ENCODE measurements at regions not wholly inside any gene's neighbourhood (a gene's known extent, or its start where the extent isn't known, plus 50 kb on each side); places are given as distances from the start of the nearest gene placed in this dataset.

- Histone ChIP-seq H3K9me3 (no peaks in the 10 kb centered on the region), H3K27ac (no peak overlapping the region), H3K36me3 (no peaks in the 10 kb centered on the region), H3K4me3 (no peak overlapping the region), H3K4me1 (no peaks in the 10 kb centered on the region), H3K27me3 (no peaks in the 10 kb centered on the region)
- no peak for DNase-seq
- intact Hi-C loops (cut with DNase I), result no loop called here
- TF ChIP-seq, protein P1, sequence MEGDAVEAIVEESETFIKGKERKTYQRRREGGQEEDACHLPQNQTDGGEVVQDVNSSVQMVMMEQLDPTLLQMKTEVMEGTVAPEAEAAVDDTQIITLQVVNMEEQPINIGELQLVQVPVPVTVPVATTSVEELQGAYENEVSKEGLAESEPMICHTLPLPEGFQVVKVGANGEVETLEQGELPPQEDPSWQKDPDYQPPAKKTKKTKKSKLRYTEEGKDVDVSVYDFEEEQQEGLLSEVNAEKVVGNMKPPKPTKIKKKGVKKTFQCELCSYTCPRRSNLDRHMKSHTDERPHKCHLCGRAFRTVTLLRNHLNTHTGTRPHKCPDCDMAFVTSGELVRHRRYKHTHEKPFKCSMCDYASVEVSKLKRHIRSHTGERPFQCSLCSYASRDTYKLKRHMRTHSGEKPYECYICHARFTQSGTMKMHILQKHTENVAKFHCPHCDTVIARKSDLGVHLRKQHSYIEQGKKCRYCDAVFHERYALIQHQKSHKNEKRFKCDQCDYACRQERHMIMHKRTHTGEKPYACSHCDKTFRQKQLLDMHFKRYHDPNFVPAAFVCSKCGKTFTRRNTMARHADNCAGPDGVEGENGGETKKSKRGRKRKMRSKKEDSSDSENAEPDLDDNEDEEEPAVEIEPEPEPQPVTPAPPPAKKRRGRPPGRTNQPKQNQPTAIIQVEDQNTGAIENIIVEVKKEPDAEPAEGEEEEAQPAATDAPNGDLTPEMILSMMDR (IDR thresholded peaks at IDR 0.05), result no peak
- no peak for TF ChIP-seq POLR2A (IDR thresholded peaks at IDR 0.05)
- WGBS, 2 donors, result 43 to 72% methylated on average over 2 of the region's 2 CpGs
Measured at GRCh38 chr13:65054277-65054676, 2175.9 kb downstream of the PCDH9 start.

- Histone ChIP-seq H3K4me3 (no peak overlapping the region), H3K27ac (no peak overlapping the region), H3K4me1 (no peaks in the 10 kb centered on the region), H3K36me3 (no peaks in the 10 kb centered on the region), H3K27me3 (no peaks in the 10 kb centered on the region), H3K9me3 (peaks cover 0 to 3% (median 0%) of the 10 kb centered on the region in 3 donors)
- 74 to 88% methylated on average over 1 of the region's 1 CpG for WGBS, 2 donors
- DNase-seq, result no peak
- no peak for TF ChIP-seq POLR2A (IDR thresholded peaks at IDR 0.05)
- TF ChIP-seq, protein P1 (IDR thresholded peaks at IDR 0.05), result no peak
- intact Hi-C loops (cut with DNase I), result no loop called here
Measured at GRCh38 chr13:65036999-65037398, 2193.1 kb downstream of the PCDH9 start.

GRCh38 chr13:65035302-65035701 lies 2194.8 kb downstream of the PCDH9 start:
- DNase-seq, result no peak
- no peaks in the 10 kb centered on the region for H3K4me1 ChIP-seq
- H3K27me3 ChIP-seq, result no peaks in the 10 kb centered on the region
- intact Hi-C loops (cut with DNase I), result no loop called here
- peaks cover 0 to 3% (median 0%) of the 10 kb centered on the region in 3 donors for H3K9me3 ChIP-seq
- no peaks in the 10 kb centered on the region for H3K36me3 ChIP-seq
- no peak overlapping the region for H3K4me3 ChIP-seq
- no peak overlapping the region for H3K27ac ChIP-seq
- TF ChIP-seq, protein P1 (IDR thresholded peaks at IDR 0.05), result no peak
- TF ChIP-seq POLR2A (IDR thresholded peaks at IDR 0.05), result no peak

DNA sequence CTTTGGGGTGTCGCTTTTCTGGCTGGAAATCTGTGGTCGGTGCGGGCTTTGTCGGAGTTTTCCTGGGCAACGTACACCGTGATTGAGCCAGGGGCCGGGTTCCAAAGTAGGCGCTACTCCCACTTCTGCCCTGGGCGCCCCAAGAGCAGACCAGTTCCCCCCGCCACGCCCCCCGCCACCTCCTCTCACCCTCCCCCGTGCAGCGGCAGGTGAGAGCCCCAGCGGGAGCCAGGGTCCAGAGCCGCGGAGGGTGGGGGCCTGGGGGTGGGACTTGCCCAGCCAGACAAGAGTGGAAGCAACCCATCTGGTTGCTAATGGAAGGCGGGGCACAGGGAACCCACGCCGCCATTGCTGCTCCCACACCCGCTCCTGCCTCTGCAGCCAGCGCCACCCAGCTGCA lies 2195.9 kb downstream of the PCDH9 start:
- Histone ChIP-seq H3K4me1 (no peaks in the 10 kb centered on the region), H3K27me3 (no peaks in the 10 kb centered on the region), H3K4me3 (no peak overlapping the region), H3K9me3 (peaks cover 0 to 3% (median 0%) of the 10 kb centered on the region in 3 donors), H3K36me3 (no peaks in the 10 kb centered on the region), H3K27ac (no peak overlapping the region)
- DNase-seq, result no peak
- TF ChIP-seq, protein P1 (IDR thresholded peaks at IDR 0.05), result no peak
- TF ChIP-seq POLR2A (IDR thresholded peaks at IDR 0.05), result no peak
- 85 to 92% methylated on average over 9 of the region's 22 CpGs for WGBS, 2 donors
- intact Hi-C loops (cut with DNase I), result no loop called here

DNA sequence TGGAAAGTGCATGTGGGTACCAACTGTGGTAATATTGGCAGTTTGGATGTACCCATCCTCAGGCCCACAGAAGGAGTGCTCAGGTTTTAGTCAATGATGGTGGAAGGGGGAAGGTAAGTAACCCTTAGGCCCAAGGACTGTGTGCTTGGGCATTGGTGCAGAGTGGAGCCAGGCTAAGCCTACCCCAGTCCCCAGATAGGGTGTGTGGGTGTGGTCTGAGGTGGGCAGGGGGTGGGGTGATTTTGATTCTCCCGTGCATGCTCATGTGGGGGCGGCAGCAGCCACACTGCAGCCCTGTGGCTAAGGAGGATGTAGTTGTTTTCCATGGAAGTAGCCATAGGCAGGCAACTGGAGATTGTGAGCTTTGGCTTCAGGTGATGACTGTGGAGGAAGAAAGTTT lies 2197.3 kb downstream of the PCDH9 start:
- Histone ChIP-seq H3K27ac (no peak overlapping the region), H3K27me3 (no peaks in the 10 kb centered on the region), H3K4me1 (no peaks in the 10 kb centered on the region), H3K36me3 (no peaks in the 10 kb centered on the region), H3K9me3 (peaks cover 0 to 3% (median 0%) of the 10 kb centered on the region in 3 donors), H3K4me3 (no peak overlapping the region)
- WGBS, 2 donors, result 82% methylated on average over 2 of the region's 2 CpGs; no CpG with 5 or more reads in 1 of the 2 donors
- DNase-seq, result no peak
- intact Hi-C loops (cut with DNase I), result no loop called here
- no peak for TF ChIP-seq POLR2A (IDR thresholded peaks at IDR 0.05)
- TF ChIP-seq, protein P1 (IDR thresholded peaks at IDR 0.05), result no peak
